Erythroblast (primary cell): ENCODE measurements at regions not wholly inside any gene's neighbourhood (a gene's known extent, or its start where the extent isn't known, plus 50 kb on each side); places are given as distances from the start of the nearest gene placed in this dataset.

Source experiments
- GATA1 ChIP-seq: IDR thresholded peaks from 2 replicates; pipeline ENCODE4 v1.6.1; 2011; ENCODE audit warnings: low read depth, mild to moderate bottlenecking, control low read depth, low read length, moderate library complexity
- POLR2A ChIP-seq: IDR thresholded peaks from 2 replicates; pipeline ENCODE4 v1.6.1; 2011; ENCODE audit warnings: mild to moderate bottlenecking, low read length

GRCh38 chr5:144089401-144090021 is 80.9 kb downstream of the YIPF5 start:
- no peak for TF ChIP-seq POLR2A
- no peak for TF ChIP-seq GATA1
